ENCODE measurements at regions not wholly inside any gene's neighbourhood (a gene's known extent, or its start where the extent isn't known, plus 50 kb on each side); places are given as distances from the start of the nearest gene placed in this dataset.

DNA sequence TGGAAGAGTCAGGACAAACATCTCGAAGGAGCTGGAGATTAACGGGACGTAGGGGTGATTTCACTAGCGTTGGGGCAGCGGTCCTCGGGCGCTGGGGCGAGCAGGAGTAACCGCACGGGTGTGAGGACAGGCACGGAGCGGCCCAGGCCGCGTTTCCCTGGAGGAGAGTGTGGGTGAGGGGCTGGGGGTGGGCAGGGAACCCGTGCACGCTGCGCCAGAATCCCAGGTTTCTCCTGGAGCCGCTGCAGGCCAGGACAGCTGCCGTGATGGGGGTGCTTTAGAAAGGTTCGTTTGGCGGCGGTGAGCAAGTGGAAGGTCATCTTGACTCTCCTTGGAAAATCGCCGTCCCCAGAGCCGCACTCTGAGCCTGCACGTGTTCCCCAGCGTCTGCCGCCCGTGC lies 290.2 kb upstream of the IRX1 start:
- DNase-seq (no peak), ATAC-seq (replicated peaks in 1 of 2) (no peak)
- H3K27ac Mint-ChIP-seq: no peak overlapping the region
- no peaks in the 10 kb centered on the region for H3K4me1 Mint-ChIP-seq (ENCODE audit: low read depth)
- peaks cover 2 to 3% of the 10 kb centered on the region in 2 donors for H3K9me3 Mint-ChIP-seq
- no peak overlapping the region for H3K4me3 Mint-ChIP-seq
- peaks cover 1 to 3% of the 10 kb centered on the region in 2 donors for H3K36me3 Mint-ChIP-seq (ENCODE audit: insufficient read depth in 2 of 2)
- H3K27me3 Mint-ChIP-seq (ENCODE audit: low read depth): no peaks in the 10 kb centered on the region

- H3K4me1 Mint-ChIP-seq (ENCODE audit: low read depth): no peaks in the 10 kb centered on the region
- H3K9me3 Mint-ChIP-seq: peaks cover 2 to 3% of the 10 kb centered on the region in 2 donors
- H3K27ac Mint-ChIP-seq: no peak overlapping the region
- ATAC-seq (replicated peaks in 1 of 2): no peak
- no peak for DNase-seq
- H3K36me3 Mint-ChIP-seq (ENCODE audit: insufficient read depth in 2 of 2): peaks cover 1 to 3% of the 10 kb centered on the region in 2 donors
- no peaks in the 10 kb centered on the region for H3K27me3 Mint-ChIP-seq (ENCODE audit: low read depth)
- H3K4me3 Mint-ChIP-seq: no peak overlapping the region
These were observed 291.3 kb upstream of the IRX1 start for GRCh38 chr5:3304346-3304745.

GRCh38 chr5:3303777-3304176 lies 291.9 kb upstream of the IRX1 start:
- Mint-ChIP-seq H3K9me3 (peaks cover 4% of the 10 kb centered on the region in 2 donors), H3K36me3 (ENCODE audit: insufficient read depth in 2 of 2) (peaks cover 1 to 3% of the 10 kb centered on the region in 2 donors), H3K4me1 (ENCODE audit: low read depth) (no peaks in the 10 kb centered on the region), H3K4me3 (no peak overlapping the region), H3K27me3 (ENCODE audit: low read depth) (no peaks in the 10 kb centered on the region), H3K27ac (no peak overlapping the region)
- DNase-seq (no peak), ATAC-seq (replicated peaks in 1 of 2) (no peak)

DNA sequence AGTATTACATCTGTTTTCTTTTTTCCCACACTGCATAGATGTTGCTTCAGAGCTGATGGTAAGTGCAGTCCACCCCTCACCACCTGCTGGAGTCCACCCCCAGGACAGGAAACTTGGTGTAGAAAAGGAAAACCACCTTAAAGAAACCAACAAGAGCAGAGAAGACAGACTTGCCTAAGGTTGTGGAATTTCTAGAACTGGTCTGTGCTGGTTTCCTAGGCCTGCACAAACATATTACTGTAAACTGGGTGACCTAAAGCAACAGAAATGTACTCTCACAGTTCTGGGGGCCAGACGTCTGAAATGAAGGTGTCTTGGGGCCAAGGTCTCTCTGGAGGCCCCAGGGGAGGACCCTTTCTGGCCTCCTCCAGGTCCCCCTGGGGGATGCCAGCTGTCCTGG lies 293.4 kb upstream of the IRX1 start:
- no peak for ATAC-seq (replicated peaks in 1 of 2)

DNA sequence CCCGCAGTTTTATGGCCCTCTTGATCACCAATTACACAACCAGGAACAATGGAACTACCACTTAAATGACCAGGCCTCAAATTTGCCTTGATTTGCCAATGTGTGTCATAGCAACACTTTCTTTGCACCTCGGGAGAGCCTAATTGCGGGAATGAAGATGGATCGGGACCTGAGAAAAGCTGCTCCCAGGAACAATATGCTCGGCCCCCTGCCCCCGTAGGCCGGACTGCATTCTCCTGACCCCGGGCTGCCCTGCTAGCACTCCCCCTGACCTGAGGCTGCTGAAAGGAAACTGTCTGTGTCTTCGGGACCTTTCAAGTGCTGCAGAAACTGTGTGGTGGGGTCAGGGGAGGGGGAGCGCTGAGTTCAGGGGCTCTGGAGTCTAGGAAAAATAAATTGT lies 294.3 kb upstream of the IRX1 start:
- peaks cover 1 to 4% of the 10 kb centered on the region in 2 donors for H3K9me3 Mint-ChIP-seq
- ATAC-seq (replicated peaks in 1 of 2) (no peak), DNase-seq (no peak)
- H3K4me3 Mint-ChIP-seq: no peak overlapping the region
- H3K36me3 Mint-ChIP-seq (ENCODE audit: insufficient read depth in 2 of 2): peaks cover 1 to 3% of the 10 kb centered on the region in 2 donors
- no peaks in the 10 kb centered on the region for H3K4me1 Mint-ChIP-seq (ENCODE audit: low read depth)
- no peak overlapping the region for H3K27ac Mint-ChIP-seq
- no peaks in the 10 kb centered on the region for H3K27me3 Mint-ChIP-seq (ENCODE audit: low read depth)

More for the DNA sequence above, 293.4 kb upstream of the IRX1 start:
- no peaks in the 10 kb centered on the region for H3K27me3 Mint-ChIP-seq (ENCODE audit: low read depth)
- no peak for DNase-seq
- no peaks in the 10 kb centered on the region for H3K4me1 Mint-ChIP-seq (ENCODE audit: low read depth)
- H3K4me3 Mint-ChIP-seq: no peak overlapping the region
- peaks cover 1 to 3% of the 10 kb centered on the region in 2 donors for H3K36me3 Mint-ChIP-seq (ENCODE audit: insufficient read depth in 2 of 2)
- H3K9me3 Mint-ChIP-seq: peaks cover 1 to 4% of the 10 kb centered on the region in 2 donors
- no peak overlapping the region for H3K27ac Mint-ChIP-seq

DNA sequence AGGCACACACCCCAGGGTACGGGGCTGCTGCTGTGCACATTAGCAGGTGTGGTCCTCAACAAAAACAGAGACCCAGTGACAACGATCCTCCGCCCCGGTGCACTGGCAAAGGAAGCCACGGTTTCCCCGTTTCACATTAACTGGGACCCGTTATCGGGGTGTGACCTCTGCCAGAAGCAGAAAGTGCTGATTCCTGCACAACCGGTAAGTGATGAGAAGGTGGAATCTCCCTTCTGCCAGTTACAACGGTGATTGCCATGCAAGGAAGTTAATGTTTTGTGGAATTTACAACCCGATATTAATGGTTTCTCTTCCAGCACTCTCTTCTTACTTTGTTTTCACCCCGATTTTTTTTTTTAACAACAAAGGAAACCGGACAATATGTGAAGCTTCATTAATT lies 294.9 kb upstream of the IRX1 start:
- Mint-ChIP-seq H3K4me3 (no peak overlapping the region), H3K27me3 (ENCODE audit: low read depth) (no peaks in the 10 kb centered on the region), H3K9me3 (peaks cover 1 to 4% of the 10 kb centered on the region in 2 donors)

DNA sequence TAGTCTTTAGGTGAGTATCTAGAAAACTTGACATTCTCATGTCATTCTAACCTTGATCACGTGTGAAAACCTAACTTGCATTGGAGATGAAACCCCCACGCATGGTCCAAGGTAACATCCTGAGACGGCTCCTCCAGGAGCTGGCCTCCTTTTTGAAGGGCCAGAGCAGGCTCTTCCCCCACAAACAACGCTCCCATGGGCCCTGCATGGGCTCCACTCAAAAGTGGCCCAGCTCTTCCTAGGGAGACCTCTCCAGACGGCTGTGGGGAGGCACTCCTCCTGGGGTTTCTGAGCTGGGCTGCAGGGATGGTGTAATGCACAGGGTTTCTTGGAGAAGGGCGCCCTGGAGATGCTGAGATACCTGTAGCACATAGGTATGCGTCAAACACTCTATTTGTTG lies 296.2 kb upstream of the IRX1 start:
- ATAC-seq (replicated peaks in 1 of 2) (no peak), DNase-seq (no peak)
- H3K4me1 Mint-ChIP-seq (ENCODE audit: low read depth): no peaks in the 10 kb centered on the region
- H3K27me3 Mint-ChIP-seq (ENCODE audit: low read depth): no peaks in the 10 kb centered on the region
- peaks cover 0 to 3% of the 10 kb centered on the region in 2 donors for H3K36me3 Mint-ChIP-seq (ENCODE audit: insufficient read depth in 2 of 2)
- H3K4me3 Mint-ChIP-seq: no peak overlapping the region
- no peak overlapping the region for H3K27ac Mint-ChIP-seq
- peaks cover 1 to 9% of the 10 kb centered on the region in 2 donors for H3K9me3 Mint-ChIP-seq

More for the DNA sequence above, 294.9 kb upstream of the IRX1 start:
- H3K4me1 Mint-ChIP-seq (ENCODE audit: low read depth): no peaks in the 10 kb centered on the region
- DNase-seq (no peak), ATAC-seq (replicated peaks in 1 of 2) (no peak)
- peaks cover 1 to 3% of the 10 kb centered on the region in 2 donors for H3K36me3 Mint-ChIP-seq (ENCODE audit: insufficient read depth in 2 of 2)
- H3K27ac Mint-ChIP-seq: no peak overlapping the region

DNA sequence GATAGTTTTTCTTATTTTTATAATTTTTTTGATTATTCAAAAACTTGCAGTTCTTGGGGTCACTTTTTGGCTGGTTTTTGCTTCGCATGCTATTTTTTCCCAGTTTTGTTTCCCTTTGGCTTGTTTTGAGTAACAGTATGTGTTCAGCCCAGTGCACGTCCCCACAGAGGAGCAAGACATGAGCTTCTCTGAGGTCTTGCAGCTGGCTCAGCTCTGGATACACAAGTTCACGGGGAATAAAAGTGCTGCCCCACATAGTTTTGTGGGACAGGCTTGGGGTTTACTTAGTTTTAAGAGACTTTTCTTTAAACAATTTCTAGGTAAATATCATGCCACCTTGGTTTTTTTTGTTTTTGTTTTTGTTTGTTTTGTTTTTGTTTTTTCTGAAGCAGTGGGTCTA lies 297.8 kb upstream of the IRX1 start:
- no peaks in the 10 kb centered on the region for H3K27me3 Mint-ChIP-seq (ENCODE audit: low read depth)
- peaks cover 0 to 1% of the 10 kb centered on the region in 2 donors for H3K36me3 Mint-ChIP-seq (ENCODE audit: insufficient read depth in 2 of 2)
- H3K27ac Mint-ChIP-seq: no peak overlapping the region
- no peaks in the 10 kb centered on the region for H3K4me1 Mint-ChIP-seq (ENCODE audit: low read depth)
- no peak overlapping the region for H3K4me3 Mint-ChIP-seq
- H3K9me3 Mint-ChIP-seq: peaks cover 1 to 9% of the 10 kb centered on the region in 2 donors
- ATAC-seq (replicated peaks in 1 of 2) (no peak), DNase-seq (no peak)

DNA sequence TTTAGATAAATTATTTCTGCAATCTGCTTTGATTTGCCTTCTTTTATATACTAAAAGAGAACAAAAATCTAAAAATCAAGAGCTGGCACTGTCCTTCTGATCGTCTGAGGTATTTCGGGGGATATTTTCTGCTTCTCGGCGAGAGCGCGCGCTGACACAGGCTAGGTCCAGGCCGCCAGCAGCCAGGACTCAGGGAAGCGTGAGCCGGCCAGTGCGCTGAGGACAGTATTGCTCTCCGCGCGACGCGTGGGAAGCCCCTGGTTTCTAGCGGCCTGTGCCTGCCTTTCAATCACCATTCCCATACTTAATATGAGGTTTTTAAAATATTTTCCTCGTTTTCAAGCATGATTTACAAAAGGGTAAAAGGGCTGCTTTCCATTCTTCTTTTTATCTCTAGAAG lies 307.3 kb upstream of the IRX1 start:
- Mint-ChIP-seq H3K27me3 (ENCODE audit: low read depth) (no peaks in the 10 kb centered on the region), H3K36me3 (ENCODE audit: insufficient read depth in 2 of 2) (no peaks in the 10 kb centered on the region), H3K27ac (no peak overlapping the region), H3K4me1 (ENCODE audit: low read depth) (no peaks in the 10 kb centered on the region), H3K4me3 (no peak overlapping the region), H3K9me3 (peaks cover 0 to 2% of the 10 kb centered on the region in 2 donors)
- ATAC-seq (replicated peaks in 1 of 2) (no peak), DNase-seq (no peak)

- peaks cover 4 to 6% of the 10 kb centered on the region in 2 donors for H3K9me3 Mint-ChIP-seq
- no peak overlapping the region for H3K27ac Mint-ChIP-seq
- no peaks in the 10 kb centered on the region for H3K36me3 Mint-ChIP-seq (ENCODE audit: insufficient read depth in 2 of 2)
- no peak for ATAC-seq (replicated peaks in 1 of 2)
- H3K27me3 Mint-ChIP-seq (ENCODE audit: low read depth): no peaks in the 10 kb centered on the region
- H3K4me1 Mint-ChIP-seq (ENCODE audit: low read depth): no peaks in the 10 kb centered on the region
- no peak overlapping the region for H3K4me3 Mint-ChIP-seq
- DNase-seq: no peak
These were observed 308.1 kb upstream of the IRX1 start for GRCh38 chr5:3287516-3287915.

- Mint-ChIP-seq H3K4me1 (ENCODE audit: low read depth) (no peaks in the 10 kb centered on the region), H3K27ac (no peak overlapping the region), H3K27me3 (ENCODE audit: low read depth) (no peaks in the 10 kb centered on the region), H3K36me3 (ENCODE audit: insufficient read depth in 2 of 2) (no peaks in the 10 kb centered on the region), H3K9me3 (peaks cover 4 to 6% of the 10 kb centered on the region in 2 donors), H3K4me3 (no peak overlapping the region)
- ATAC-seq (replicated peaks in 1 of 2) (no peak), DNase-seq (no peak)
These were observed 310.0 kb upstream of the IRX1 start for GRCh38 chr5:3285621-3286020.

DNA sequence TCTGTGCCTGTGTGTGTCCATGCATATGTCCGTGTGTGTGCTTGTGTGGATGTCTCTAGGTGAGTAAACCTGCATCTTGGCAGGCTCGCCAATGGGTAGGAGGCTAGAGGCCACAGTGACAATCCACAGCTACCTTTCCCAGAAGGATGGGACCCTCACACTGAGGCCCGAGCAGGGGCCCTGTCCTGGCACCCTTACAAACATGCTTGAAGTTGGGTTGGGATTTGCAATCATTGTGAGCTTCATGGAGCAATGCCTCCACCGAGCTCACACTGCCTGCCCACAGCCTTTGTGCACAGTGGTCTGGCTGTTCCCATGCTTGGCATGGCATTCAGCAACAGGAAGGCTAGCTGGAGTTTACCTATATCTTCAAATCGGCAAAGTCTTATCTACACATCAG lies 311.1 kb upstream of the IRX1 start:
- DNase-seq (no peak), ATAC-seq (replicated peaks in 1 of 2) (no peak)
- Mint-ChIP-seq H3K4me3 (no peak overlapping the region), H3K9me3 (peaks cover 4% of the 10 kb centered on the region in 2 donors), H3K27ac (no peak overlapping the region), H3K4me1 (ENCODE audit: low read depth) (no peaks in the 10 kb centered on the region), H3K36me3 (ENCODE audit: insufficient read depth in 2 of 2) (no peaks in the 10 kb centered on the region), H3K27me3 (ENCODE audit: low read depth) (no peaks in the 10 kb centered on the region)

GRCh38 chr5:3282841-3283240 lies 312.8 kb upstream of the IRX1 start:
- H3K4me1 Mint-ChIP-seq (ENCODE audit: low read depth): no peaks in the 10 kb centered on the region
- H3K9me3 Mint-ChIP-seq: peaks cover 4% of the 10 kb centered on the region in 2 donors
- H3K36me3 Mint-ChIP-seq (ENCODE audit: insufficient read depth in 2 of 2): no peaks in the 10 kb centered on the region
- ATAC-seq (replicated peaks in 1 of 2) (no peak), DNase-seq (no peak)
- no peak overlapping the region for H3K27ac Mint-ChIP-seq
- H3K4me3 Mint-ChIP-seq: no peak overlapping the region
- no peaks in the 10 kb centered on the region for H3K27me3 Mint-ChIP-seq (ENCODE audit: low read depth)

DNA sequence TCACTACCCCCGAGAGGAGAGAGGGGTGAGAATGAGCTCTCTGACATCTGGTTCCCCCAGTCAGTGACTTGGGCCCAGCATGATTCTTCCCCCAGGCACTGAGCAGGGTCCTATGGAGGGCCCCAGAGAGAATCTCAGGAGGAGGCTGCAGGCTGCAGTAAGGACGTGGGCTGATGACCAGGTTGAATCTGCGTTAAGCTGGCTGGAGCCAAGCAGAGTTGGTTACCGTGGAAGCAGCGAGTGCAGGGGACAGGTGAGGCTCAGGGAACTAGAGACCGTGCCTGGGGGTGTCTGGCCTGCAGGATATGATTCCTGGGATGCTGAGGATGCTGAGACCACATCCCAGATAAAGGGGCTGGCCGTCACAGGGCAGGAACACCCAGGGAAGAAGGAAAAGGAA lies 314.3 kb upstream of the IRX1 start:
- Mint-ChIP-seq H3K36me3 (ENCODE audit: insufficient read depth in 2 of 2) (no peaks in the 10 kb centered on the region), H3K9me3 (peaks cover 4% of the 10 kb centered on the region in 2 donors), H3K27ac (no peak overlapping the region), H3K27me3 (ENCODE audit: low read depth) (no peaks in the 10 kb centered on the region), H3K4me3 (no peak overlapping the region), H3K4me1 (ENCODE audit: low read depth) (peaks cover 4% of the 10 kb centered on the region)
- DNase-seq (no peak), ATAC-seq (replicated peaks in 1 of 2) (no peak)

Data from activated T-cell treated with anti-CD3 and anti-CD28 coated beads, Interleukin-2, amount 50 U/mL, for 72 hours (primary cell).